Fibroblast of lung (primary cell): ENCODE measurements at regions not wholly inside any gene's neighbourhood (a gene's known extent, or its start where the extent isn't known, plus 50 kb on each side); places are given as distances from the start of the nearest gene placed in this dataset.
"Not testable (repeated sequence)": the region's sequence is repeated elsewhere in the genome, so short reads cannot be mapped to it uniquely, and the experiment has no call there.

Experiments used
- EZH2 ChIP-seq: IDR thresholded peaks from 2 replicates; pipeline ENCODE4 v1.5.1; 2012; ENCODE audit warnings: low read length, control low read depth, mild to moderate bottlenecking; ENCODE audit errors: missing control alignments
- TF ChIP-seq, protein P1 (sequence below), 2 donors: IDR thresholded peaks in 1 of 2; conservative IDR thresholded peaks in 1 of 2; 1 replicate in 1 of 2; 2 replicates in 1 of 2; pipeline ENCODE4 v1.5.1; 2011 to 2012; ENCODE audit warnings: low read length in 2 of 2, control low read depth in 1 of 2, inconsistent platforms in 1 of 2, low read depth in 1 of 2, mild to moderate bottlenecking in 1 of 2

DNA sequence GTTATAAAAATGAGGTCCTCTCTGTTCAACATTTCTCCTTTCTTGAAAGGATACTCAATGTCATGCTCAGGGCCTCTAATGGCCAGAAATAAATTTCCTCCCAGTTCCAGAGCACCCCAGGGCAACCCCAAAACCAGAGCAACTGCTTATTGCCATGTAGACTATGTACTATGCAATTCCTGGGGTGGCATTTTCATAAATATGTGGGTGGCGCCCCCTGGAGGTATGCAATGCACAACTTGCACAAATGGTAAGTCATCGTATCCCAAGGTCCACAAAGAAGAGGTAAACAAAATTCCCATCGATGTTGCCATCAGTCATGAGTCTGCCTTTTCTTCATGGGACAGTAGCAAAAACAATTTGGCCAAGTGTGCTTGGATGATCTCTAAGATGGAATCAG, 98.6 kb upstream of the DEFB108B start:
- TF ChIP-seq, protein P1, sequence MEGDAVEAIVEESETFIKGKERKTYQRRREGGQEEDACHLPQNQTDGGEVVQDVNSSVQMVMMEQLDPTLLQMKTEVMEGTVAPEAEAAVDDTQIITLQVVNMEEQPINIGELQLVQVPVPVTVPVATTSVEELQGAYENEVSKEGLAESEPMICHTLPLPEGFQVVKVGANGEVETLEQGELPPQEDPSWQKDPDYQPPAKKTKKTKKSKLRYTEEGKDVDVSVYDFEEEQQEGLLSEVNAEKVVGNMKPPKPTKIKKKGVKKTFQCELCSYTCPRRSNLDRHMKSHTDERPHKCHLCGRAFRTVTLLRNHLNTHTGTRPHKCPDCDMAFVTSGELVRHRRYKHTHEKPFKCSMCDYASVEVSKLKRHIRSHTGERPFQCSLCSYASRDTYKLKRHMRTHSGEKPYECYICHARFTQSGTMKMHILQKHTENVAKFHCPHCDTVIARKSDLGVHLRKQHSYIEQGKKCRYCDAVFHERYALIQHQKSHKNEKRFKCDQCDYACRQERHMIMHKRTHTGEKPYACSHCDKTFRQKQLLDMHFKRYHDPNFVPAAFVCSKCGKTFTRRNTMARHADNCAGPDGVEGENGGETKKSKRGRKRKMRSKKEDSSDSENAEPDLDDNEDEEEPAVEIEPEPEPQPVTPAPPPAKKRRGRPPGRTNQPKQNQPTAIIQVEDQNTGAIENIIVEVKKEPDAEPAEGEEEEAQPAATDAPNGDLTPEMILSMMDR (conservative IDR thresholded peaks at IDR 0.05 in 1 of 2, IDR thresholded peaks at IDR 0.05 in 1 of 2; ENCODE audit: low read depth in 1 of 2, low read length in 2 of 2) = not testable (repeated sequence)
- TF ChIP-seq EZH2 = not testable (repeated sequence)
